GM12875 (cell line): ENCODE measurements at regions not wholly inside any gene's neighbourhood (a gene's known extent, or its start where the extent isn't known, plus 50 kb on each side); places are given as distances from the start of the nearest gene placed in this dataset.

Experiments used
- H3K4me3 ChIP-seq: one replicate; pipeline ENCODE4 v1.5.1; 2011; ENCODE audit warnings: low read depth, low read length, control low read depth
- CTCF ChIP-seq: IDR thresholded peaks from 2 replicates; pipeline ENCODE4 v1.5.1; 2011; ENCODE audit warnings: low read depth, mild to moderate bottlenecking, control low read depth, inconsistent platforms, low read length, moderate library complexity, borderline replicate concordance; ENCODE audit not compliant: insufficient read depth

- TF ChIP-seq CTCF = no peak
Observed at GRCh38 chr1:38440402-38440801, 393.8 kb upstream of the POU3F1 start.

GRCh38 chr1:38436749-38437148 is 390.2 kb upstream of the POU3F1 start:
- no peak overlapping the region for H3K4me3 ChIP-seq
- no peak for TF ChIP-seq CTCF

More at GRCh38 chr1:38440402-38440801, 393.8 kb upstream of the POU3F1 start:
- H3K4me3 ChIP-seq = no peak overlapping the region

GRCh38 chr1:38436006-38436405 is 389.4 kb upstream of the POU3F1 start:
- H3K4me3 ChIP-seq = no peak overlapping the region
- TF ChIP-seq CTCF = no peak

- TF ChIP-seq CTCF = no peak
- H3K4me3 ChIP-seq = no peak overlapping the region
Observed at GRCh38 chr1:38433084-38433722, 386.6 kb upstream of the POU3F1 start.

GRCh38 chr1:38431535-38432376 is 385.2 kb upstream of the POU3F1 start:
- no peak overlapping the region for H3K4me3 ChIP-seq
- TF ChIP-seq CTCF = no peak

- H3K4me3 ChIP-seq = no peak overlapping the region
- no peak for TF ChIP-seq CTCF
Observed at GRCh38 chr1:38430949-38431348, 384.4 kb upstream of the POU3F1 start.

- H3K4me3 ChIP-seq = no peak overlapping the region
- TF ChIP-seq CTCF = no peak
Observed at GRCh38 chr1:38424677-38425076, 378.1 kb upstream of the POU3F1 start.
